Stimulated activated CD4-positive, alpha-beta T cell treated with anti-CD3 and anti-CD28 coated beads, Interleukin-12 subunit alpha, Interleukin-12 subunit beta, amount 100 ng/mL, for 48 hours (primary cell): ENCODE measurements at regions not wholly inside any gene's neighbourhood (a gene's known extent, or its start where the extent isn't known, plus 50 kb on each side); places are given as distances from the start of the nearest gene placed in this dataset.

Experiments used
- DNase-seq, 3 donors: peaks; one replicate each; pipeline ENCODE4 v3.0.0-alpha.2; 2020; ENCODE audit warnings: low read depth in 2 of 3, low spot score in 1 of 3

DNA sequence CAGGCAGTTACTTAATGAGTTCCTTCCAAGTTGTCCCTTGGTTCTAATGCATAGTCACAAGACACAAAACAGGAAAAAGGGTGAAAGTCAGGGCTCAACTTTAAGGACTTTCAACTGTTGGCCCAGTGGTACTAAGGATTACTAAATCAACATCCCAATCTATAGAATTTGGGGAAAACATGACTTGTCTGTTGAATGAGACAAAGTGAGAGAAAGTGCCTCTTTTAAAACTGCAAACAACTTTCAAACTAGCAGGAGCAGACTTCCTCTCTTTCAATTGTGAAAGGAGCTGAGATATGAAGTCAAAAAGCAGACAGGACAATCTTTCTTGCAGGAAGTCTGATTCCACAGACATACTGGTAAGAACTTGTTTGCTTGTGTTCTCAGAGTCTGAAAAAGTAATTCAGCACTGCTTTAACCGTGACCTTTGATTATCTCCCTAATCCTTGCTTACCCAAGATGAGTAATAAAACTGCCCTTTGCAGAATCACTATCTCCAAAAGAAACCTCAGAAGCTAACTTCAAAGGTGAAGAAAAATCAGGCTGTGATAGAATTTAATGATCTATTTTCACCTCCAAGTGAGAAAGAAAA is 960.7 kb upstream of the RAG2 start:
- no peak for DNase-seq

DNA sequence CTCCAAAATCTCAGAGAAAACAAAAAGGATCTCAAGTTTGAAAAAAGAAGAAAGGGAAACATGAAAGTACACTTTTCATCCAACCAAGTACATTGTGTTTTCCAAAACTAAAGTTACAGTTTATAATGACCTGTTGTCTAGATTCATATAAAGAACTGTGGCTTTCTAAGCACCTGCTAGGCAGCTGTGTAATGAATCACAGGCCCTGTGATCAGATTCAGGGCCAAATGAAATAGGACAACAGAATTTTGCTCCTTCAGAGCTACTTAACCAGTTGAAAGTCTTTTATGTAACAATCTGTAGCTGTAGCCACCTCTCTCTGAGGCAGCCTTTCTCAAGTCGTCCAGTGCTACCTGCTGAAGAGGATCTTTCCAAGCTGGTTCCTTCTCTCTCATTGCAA is 960.0 kb upstream of the RAG2 start:
- DNase-seq: no peak

DNA sequence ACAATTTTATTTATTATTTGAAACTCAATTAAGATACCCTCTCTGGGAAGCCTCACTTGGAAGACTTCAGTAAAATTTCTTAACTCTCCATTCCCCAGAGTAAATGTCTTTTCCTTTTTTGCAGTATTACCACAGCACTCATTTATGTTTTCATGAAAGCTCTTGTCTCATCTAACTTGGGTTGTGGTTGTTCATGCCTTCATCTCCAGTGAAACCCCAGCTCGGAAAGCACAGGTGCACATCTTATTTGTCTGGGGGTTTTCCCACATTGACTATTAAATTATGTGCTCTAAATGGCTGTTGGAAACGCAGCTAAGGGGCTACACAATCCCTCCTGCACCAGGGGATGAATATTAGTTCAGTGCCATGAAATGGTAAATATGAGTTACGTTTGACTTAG is 954.2 kb upstream of the RAG2 start:
- DNase-seq: no peak

DNA sequence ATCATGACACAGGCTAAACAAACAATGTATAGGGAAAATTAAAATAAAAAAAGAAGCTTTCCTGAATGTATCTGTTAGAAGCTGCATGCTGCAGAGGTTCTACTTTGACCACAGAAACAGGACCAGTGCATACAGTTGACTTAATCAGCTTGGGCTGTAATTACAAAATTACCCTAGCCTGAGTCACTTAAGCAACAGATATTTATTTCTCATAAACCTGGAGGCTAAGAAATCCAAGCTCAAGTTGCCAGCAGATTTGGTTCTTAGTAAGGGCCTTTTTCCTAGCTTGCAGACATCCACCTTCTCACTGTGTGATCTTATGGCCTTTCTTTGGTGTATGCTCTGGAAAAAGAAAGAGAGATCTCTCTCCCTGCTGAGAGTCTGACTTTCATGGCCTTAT is 946.5 kb upstream of the RAG2 start:
- no peak for DNase-seq

DNA sequence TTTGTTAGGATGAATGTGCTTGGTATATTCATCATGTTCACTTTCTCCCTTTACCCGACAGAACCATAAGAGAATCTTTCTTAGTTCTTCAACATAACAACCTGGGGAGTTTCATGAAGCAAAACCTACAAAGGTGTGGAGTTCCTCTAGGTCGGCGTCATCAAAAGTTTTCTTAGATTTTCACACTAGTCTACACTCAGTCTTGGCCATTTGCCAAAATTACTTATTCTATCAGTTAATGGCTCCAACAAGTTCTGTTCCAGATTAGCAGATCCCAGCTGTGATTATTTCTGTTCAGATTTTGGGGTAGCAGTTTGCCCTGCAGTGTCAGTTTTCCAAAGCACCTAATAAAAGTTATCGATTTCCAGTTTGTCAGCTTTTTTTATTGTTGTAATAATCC is 935.8 kb upstream of the RAG2 start:
- DNase-seq: no peak

DNA sequence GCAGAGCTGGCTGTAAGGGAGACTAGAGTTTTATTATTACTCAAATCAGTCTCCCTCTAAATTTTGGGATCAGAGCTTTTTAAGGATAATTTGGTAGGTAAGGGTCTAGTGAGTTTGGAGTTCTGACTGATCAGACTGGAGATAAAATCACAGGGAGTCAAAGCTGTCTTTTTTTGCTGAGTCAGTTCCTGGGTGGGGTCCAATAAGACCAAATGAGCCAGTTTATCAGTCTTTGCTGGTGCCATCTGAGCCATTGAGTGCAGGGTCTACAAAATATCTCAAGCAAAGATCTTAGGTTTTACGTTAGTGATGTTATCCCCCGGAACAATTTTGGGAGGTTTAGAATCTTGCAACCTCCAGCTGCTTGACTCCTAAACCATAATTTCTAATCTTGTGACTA is 935.1 kb upstream of the RAG2 start:
- no peak for DNase-seq

DNA sequence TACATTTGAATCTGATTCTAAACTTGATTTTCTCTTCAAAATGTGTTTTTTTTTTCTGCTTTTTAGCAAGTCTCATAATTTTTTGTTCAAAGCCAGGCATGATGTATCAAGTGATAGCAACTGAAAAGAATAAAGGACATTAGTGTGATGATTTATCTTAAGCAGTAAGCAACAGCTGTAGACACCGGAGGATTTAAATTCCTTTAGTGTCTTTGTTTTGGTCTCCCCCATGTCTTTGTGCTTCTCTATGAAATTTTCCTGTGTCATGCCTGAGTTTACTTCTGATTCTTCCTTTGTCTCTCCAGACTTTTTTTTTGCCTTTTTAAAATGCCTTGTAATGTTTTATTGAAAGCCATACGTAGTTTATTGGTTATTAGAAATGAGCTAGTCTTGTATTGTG is 934.2 kb upstream of the RAG2 start:
- DNase-seq: no peak

DNA sequence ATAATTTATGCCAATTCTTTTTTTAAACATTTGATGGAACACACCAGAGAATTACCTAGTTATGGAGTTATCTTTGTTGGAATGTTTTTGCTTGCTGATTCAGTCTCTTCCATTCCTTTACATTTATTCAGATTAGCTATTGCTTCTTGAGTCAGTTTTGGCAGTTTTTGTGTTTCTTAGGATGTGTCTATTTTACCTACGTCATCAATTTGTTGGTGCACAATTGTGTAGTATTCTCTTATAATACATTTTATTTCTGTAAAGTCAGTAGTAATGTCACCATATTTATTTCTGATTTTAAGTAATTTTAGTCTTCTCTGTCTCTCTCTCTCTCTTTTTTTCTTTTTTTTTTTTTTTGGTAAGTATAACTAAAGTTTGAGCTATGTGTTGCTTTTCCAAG is 929.5 kb upstream of the RAG2 start:
- no peak for DNase-seq

DNA sequence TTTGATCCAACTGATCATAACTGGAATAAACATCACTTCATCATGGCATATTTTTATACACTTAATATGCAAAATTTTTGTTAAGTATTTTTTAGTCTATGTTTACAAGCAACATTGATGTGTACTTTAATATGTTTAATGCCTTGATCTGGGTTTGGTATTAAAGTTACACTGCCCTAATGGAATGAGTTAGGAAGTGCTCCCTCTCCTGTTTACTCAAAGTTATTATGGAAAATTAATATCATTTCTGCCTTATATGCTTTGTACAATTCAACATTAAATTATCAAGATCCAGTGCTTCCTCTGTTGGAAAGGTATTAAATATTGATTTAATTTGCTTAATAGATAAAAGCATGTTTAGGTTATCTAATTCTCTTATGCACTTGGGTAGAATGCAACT is 927.3 kb upstream of the RAG2 start:
- no peak for DNase-seq

DNA sequence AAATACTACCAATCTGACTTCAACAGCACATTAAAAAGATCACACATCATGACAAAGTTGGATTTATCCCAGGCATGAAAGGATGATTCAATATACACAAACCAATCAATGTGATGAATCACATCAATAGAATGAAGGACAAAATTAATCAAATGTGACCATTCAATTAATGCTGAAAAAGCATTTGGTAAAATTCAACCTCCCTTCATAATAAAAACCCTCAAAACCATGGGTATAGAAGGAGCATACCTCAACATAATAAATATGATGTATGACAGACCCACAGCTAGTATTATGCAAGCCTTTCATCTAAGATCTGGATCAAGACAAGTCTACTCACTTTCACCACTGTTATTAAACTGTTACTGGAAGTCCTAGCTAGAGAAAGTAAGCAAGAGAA is 921.7 kb upstream of the RAG2 start:
- DNase-seq: no peak

DNA sequence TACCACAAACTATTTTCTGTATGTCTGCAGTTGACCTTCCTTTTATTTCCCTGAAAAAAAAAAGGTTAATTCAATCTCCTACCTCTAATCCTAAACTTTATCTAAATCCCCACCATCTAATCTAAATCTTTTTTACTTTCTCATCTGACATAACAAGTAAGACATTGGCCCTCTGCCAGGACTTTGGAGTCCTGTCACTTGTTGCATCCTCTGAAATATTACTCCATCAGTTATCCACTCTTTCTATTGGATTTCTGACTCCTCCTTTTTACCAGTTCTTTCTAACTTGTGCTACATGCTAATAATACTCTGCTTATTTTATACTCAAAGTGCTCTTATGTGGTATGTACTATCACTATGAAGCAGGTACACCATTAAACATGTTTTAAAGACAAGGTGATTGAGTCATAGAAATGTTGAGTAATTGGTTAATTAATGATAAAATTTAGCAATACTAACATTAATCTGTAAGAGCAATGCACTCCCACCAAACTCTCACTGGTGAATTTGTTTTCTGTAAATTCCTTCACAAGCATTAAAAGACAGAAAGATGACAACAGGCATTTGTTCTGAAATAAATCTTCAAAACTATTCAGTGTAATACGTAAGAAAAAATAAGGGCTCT is 914.2 kb upstream of the RAG2 start:
- no peak for DNase-seq

DNA sequence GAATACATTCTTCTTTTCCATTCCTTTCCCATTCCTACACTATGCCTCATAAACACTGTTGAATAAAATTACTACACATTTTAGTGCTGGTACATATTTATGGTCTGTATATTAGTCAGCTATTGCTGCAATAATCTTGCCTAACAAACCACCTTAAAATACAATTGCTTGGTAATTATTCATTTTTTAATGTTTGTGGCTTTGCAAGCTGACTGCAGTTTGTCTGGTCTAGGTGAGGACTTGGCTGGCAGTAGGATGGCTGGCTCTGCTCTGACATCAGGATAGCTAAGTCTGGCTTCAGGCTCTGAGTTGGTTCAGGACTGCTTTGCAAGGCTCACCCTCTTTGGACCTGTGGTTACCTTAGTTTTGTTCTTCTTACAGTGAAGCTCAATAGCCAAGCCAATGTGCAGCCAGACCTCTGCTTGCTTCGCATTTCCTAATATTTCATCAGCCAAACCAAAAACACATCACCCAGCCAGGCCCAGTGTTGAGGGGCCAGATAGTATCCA is 913.4 kb upstream of the RAG2 start:
- DNase-seq: no peak

DNA sequence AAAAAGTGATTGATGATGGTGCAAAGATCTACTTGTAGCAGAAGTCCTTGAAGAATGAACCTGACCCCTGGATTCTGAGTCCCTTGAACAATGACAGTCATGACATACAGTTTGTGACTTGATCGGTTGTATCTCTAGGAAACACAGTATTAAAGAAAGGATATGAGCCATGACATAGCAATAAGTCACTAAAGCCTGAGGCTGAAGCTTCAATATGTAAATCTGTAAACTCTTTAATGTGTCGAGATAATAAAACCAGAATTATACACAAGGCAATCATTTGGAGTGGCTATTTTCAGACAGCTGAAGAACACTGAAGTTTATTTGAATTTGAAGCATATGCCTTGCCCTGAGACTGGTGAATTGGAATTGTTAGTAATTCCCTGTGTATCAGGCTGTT is 911.5 kb upstream of the RAG2 start:
- DNase-seq: no peak

DNA sequence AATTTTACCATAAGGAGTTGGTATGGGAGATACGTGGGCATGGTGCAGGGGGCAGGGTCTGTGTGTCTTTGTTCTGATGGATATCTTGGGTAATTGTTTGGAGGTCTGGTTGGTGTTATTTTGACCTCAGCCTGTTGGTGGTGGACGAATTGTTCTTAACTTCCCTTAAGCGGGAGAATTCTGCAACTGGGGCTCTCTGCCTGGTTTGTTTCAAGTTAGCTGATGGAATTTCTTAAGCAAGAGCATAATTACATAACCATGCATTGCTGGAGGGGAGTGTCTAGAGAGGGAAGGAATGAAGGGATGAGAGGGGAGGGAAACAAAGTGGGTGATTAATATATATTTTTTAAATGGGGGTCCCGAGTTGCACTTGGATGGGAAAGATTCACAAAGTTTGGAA is 908.5 kb upstream of the RAG2 start:
- no peak for DNase-seq

DNA sequence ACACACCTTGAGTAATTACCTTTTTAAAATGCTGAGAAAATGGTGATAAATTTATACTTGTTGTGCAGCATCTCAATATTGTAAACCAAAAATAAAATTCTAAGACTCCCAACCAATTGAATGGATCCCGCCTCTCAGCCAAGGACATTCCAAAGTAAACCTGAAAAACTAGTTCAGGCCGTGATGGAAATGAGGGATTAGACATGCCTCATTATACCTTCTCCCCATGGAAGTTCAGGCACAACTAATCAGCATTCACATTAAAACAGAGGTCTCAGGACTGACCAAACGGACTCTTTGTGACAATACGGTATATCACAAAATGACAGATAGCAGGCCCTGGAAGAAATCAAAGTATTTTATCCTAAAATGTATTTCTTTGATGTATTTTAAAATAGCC is 907.4 kb upstream of the RAG2 start:
- no peak for DNase-seq

DNA sequence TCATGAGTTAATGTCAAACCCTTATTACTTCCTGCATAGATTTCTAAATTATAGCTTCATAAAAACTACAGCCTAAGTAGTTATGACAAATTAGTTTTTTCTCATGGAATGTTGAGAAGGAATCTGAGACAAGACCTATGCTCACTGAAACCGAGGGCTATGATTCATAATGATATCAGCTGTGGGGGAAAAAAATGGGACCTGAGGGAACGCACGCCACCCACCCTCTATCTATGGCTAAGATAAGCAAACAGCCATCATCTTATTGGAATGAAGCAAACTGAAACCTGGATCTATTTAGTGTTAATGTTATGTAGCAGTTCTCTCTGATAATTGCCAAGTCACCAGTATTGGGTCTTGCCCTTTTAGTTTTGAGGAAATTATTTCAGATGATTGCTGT is 906.9 kb upstream of the RAG2 start:
- DNase-seq: no peak

DNA sequence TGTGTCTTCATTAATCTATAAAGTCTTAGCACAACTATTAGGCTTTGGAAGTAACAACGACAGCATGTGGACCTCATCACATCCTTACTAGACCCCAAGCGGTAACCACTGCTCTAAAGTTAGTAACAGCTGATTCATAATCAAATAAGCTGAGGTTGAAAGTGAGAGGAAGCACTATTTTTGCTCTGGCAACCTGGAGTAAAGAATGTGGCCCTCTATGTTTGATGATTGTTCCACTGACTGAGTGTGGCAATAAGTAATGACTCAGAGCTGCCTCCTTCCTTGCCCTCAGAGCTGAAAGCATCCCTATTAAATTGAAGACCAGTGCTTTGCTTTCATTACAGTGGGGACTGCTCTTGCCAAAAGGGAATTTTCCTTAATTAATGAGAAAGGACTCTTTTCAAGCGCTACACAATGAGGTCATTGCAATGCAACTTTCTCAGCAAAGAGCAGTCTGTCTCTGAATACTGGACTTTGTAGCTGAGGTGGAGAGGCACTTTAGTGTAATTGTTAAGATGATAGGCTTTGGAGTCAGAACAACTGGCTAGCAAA is 906.1 kb upstream of the RAG2 start:
- no peak for DNase-seq

DNA sequence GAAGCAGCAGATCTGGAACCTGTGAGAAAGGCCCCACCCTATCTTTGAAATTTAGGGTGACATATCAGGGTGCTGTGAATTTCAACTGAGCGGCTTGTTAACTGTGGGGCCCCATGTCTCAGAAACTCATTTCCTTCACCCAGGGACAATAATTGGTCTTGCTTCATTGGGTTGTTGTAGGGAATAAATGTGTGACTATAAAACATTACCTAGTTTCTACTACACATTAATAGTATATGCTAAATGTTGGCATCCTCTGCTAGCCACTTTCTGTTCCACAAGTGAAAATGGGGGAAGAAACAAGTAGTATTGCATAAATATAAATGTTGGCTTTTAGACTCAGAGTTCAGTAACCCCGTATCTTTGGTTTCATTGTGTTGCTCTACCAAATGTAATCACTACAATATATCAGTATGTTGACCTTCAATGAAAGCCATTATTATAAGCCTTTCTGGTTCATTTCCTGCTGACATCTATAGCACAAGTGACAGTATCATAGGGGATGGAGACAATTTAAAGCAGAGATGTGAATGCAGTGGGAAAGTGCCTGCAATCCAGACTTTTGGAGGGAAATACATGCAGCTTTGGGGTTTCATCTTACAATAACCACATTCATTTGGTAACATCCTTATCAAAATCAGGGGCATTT is 905.5 kb upstream of the RAG2 start:
- no peak for DNase-seq

DNA sequence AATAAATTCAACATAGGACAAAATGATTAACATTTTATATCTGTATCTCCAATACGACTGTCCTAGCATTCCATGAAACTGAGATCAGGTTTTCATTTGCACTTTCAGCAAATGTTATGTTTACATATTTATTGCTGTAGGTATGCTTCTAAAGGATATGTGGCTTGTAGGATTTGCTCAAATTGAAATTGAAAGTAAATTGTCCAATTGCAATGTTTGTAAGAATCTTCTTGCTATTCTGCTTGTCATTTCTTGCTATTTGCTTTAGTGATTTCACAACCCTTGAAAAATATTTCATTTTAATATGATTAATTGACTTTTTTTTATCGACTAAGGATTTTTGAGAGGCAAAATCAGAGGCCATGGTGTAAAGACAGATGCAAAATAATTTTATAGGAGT is 904.2 kb upstream of the RAG2 start:
- DNase-seq: no peak

DNA sequence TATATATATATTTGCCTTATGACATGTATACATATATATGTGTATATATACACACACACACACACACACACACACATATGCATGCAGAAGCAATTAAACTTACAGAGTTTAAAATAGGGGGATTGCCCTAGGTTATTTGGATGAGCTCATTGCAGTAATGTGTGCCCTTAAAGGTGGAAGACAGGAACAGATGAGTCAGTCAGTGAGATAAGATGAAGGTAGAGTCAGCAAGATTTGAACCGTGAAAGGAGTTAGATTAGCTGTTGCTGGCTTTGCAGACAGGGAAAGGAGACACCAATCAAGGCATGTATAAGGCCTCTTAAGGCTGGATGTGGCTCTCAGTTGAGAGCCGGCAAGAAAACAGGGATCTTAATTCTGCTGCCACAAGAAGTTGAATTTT is 902.4 kb upstream of the RAG2 start:
- DNase-seq: no peak

DNA sequence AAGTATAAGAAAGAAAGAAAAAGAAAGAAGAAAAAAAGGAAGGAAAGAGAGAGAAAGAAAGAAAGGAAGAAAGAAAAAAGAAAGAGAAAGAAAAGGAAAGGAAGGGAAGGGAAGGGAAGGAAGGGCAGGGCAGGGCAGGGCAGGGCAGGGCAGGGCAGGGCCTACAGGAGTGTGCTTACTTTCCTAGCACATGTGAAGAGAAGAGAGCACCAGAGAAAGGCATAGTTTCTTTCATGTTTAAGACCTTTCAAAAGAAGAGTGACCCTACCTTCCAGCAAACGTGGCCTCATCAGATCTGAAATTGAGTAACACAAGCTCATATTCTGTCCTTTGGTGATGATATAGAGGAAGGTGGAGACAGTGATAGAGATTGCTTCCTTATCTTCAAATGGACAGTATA is 899.3 kb upstream of the RAG2 start:
- no peak for DNase-seq

DNA sequence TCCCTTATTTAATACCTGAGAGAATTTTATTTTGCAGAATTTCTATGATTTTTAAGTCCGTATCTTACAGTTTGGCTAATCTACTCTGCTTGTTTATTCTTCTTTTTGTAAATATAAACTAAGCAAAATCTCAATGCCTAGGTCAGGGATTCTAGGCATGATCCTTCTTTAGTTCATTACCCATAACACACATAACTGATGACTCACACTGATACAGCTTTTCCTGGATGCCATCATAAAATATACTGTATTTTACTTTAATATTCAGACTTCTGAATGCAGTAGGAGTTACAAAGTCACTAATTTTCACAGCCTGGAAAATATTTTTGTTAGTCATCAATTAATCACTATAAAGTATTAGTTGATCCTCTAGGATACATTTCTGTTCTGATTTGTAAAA is 898.2 kb upstream of the RAG2 start:
- DNase-seq: no peak

DNA sequence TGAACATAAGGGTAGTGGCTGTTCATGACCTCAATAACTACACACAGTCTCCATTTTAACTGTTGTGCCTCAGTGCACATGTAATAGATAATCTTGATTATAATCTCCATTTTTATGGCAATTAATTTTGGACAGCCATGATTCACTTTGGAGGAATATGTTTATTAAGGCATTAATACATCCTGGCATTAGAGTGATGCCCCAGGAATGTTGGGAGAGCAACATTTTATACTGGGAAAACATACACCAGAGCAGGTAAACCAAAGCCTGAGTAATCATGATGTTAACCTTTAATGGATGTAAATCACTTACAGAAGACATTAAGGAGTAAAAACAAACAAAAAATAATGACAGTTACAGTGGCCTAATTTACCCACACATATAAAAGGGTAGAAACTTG is 886.3 kb upstream of the RAG2 start:
- no peak for DNase-seq
